ENCODE measurements at regions not wholly inside any gene's neighbourhood (a gene's known extent, or its start where the extent isn't known, plus 50 kb on each side); places are given as distances from the start of the nearest gene placed in this dataset.

DNA sequence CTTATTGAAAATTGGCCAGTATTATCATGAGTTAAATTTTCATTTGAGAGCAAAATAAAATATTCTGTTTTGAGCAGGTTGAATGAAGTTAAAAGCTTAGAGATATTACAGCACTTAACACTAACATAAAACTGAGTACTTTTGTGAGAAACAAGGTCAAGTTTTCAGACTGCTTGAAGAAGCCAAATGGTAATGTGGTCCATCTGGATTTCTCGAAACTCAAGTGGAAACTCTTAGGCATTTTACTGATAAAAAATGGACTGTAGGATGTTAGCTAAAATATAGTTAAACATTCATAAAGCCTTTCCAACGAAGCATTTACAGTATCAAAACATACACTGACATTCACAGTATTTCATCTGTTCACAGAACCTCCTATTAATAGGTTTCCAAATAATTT, 528.1 kb upstream of the SEMA3D start:
- Histone ChIP-seq H3K27ac (ENCODE audit: insufficient read depth, low read length) (no peak overlapping the region), H3K27me3 (ENCODE audit: control insufficient read depth, insufficient read depth, low read length) (no peaks in the 10 kb centered on the region), H3K4me3 (replicated peaks in 1 of 4; ENCODE audit: control extremely low read depth in 1 of 4, insufficient read depth in 1 of 4, low read depth in 3 of 4, low read length in 4 of 4) (no peak overlapping the region), H3K9me3 (ENCODE audit: control insufficient read depth, insufficient read depth, low read depth, low read length) (no peaks in the 10 kb centered on the region), H4K20me1 (ENCODE audit: control insufficient read depth, extremely low read depth, insufficient read depth, low read length) (no peaks in the 10 kb centered on the region), H3K79me2 (ENCODE audit: control insufficient read depth, insufficient read depth, low read length) (no peaks in the 10 kb centered on the region), H2AFZ (ENCODE audit: low read length) (no peak overlapping the region), H3K9ac (ENCODE audit: insufficient read depth, low read length) (no peak overlapping the region), H3K36me3 (ENCODE audit: control insufficient read depth, insufficient read depth, low read length) (no peaks in the 10 kb centered on the region), H3K4me2 (ENCODE audit: extremely low read depth, insufficient read depth, low read length) (no peak overlapping the region), H3K4me1 (ENCODE audit: control insufficient read depth, extremely low read depth, insufficient read depth, low read length) (no peaks in the 10 kb centered on the region)
- DNase-seq (ENCODE audit: low read depth in 2 of 2) = no peak
- no peak for TF ChIP-seq EZH2 (IDR thresholded peaks at IDR 0.05; ENCODE audit: low read length, missing control alignments)
- TF ChIP-seq, protein P1, sequence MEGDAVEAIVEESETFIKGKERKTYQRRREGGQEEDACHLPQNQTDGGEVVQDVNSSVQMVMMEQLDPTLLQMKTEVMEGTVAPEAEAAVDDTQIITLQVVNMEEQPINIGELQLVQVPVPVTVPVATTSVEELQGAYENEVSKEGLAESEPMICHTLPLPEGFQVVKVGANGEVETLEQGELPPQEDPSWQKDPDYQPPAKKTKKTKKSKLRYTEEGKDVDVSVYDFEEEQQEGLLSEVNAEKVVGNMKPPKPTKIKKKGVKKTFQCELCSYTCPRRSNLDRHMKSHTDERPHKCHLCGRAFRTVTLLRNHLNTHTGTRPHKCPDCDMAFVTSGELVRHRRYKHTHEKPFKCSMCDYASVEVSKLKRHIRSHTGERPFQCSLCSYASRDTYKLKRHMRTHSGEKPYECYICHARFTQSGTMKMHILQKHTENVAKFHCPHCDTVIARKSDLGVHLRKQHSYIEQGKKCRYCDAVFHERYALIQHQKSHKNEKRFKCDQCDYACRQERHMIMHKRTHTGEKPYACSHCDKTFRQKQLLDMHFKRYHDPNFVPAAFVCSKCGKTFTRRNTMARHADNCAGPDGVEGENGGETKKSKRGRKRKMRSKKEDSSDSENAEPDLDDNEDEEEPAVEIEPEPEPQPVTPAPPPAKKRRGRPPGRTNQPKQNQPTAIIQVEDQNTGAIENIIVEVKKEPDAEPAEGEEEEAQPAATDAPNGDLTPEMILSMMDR (conservative IDR thresholded peaks at IDR 0.05 in 1 of 2, IDR thresholded peaks at IDR 0.05 in 1 of 2; ENCODE audit: low read depth in 1 of 2, low read length in 2 of 2) = no peak

DNA sequence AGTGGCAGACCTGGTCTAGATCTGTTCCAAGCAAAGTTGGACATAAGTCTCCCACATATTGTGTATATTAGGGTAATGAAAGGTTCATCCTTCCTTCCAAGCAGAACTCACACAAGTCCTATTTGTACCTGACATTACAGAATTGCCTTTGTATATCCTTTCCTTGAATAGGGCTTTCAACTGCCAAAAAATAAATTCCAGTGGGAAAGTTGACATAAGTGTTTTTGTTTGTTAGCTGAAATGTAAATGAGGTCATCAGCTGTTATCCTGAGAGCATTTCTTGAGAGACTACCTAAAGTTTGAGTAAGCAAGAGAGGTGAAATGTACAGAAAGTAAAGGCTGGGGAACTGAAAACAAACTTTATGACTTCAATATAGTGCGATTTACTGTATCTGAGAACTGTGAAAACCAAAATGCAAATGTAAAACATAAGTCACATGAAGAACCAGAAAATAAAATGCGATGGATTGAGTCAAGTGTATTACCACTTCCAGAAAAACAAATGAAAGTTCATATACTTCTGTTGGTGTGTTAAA, 527.3 kb upstream of the SEMA3D start:
- no peak for DNase-seq (ENCODE audit: low read depth in 2 of 2)
- no peak for TF ChIP-seq EZH2 (IDR thresholded peaks at IDR 0.05; ENCODE audit: low read length, missing control alignments)
- TF ChIP-seq, protein P1 (conservative IDR thresholded peaks at IDR 0.05 in 1 of 2, IDR thresholded peaks at IDR 0.05 in 1 of 2; ENCODE audit: low read depth in 1 of 2, low read length in 2 of 2) = no peak
- Histone ChIP-seq H3K9ac (ENCODE audit: insufficient read depth, low read length) (no peak overlapping the region), H3K36me3 (ENCODE audit: control insufficient read depth, insufficient read depth, low read length) (no peaks in the 10 kb centered on the region), H3K9me3 (ENCODE audit: control insufficient read depth, insufficient read depth, low read depth, low read length) (no peaks in the 10 kb centered on the region), H3K4me2 (ENCODE audit: extremely low read depth, insufficient read depth, low read length) (no peak overlapping the region), H3K27me3 (ENCODE audit: control insufficient read depth, insufficient read depth, low read length) (no peaks in the 10 kb centered on the region), H3K27ac (ENCODE audit: insufficient read depth, low read length) (no peak overlapping the region), H2AFZ (ENCODE audit: low read length) (no peak overlapping the region), H4K20me1 (ENCODE audit: control insufficient read depth, extremely low read depth, insufficient read depth, low read length) (no peaks in the 10 kb centered on the region), H3K4me1 (ENCODE audit: control insufficient read depth, extremely low read depth, insufficient read depth, low read length) (no peaks in the 10 kb centered on the region), H3K79me2 (ENCODE audit: control insufficient read depth, insufficient read depth, low read length) (no peaks in the 10 kb centered on the region), H3K4me3 (replicated peaks in 1 of 4; ENCODE audit: control extremely low read depth in 1 of 4, insufficient read depth in 1 of 4, low read depth in 3 of 4, low read length in 4 of 4) (no peak overlapping the region)

DNA sequence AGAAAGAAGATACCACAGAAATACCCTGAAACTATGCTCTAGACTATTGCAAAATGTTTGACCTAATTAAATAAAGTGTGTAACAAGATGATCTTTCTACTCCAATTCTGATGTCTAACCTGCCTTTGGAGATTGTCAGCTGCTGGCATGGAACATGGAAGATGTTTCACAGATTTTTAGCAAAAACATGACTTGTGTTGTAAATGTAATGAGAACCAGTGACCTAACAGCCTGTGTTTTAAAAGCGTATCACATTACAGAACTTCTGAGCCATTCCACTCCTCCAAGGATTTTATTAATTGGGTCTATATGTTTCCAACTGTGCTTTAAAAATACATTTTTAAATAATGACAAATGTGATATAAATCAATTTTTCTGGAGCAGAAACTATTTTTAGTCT, 526.3 kb upstream of the SEMA3D start:
- no peaks in the 10 kb centered on the region for H3K4me1 ChIP-seq (ENCODE audit: control insufficient read depth, extremely low read depth, insufficient read depth, low read length)
- DNase-seq (ENCODE audit: low read depth in 2 of 2) = no peak
- TF ChIP-seq, protein P1 (conservative IDR thresholded peaks at IDR 0.05 in 1 of 2, IDR thresholded peaks at IDR 0.05 in 1 of 2; ENCODE audit: low read depth in 1 of 2, low read length in 2 of 2) = no peak
- no peak for TF ChIP-seq EZH2 (IDR thresholded peaks at IDR 0.05; ENCODE audit: low read length, missing control alignments)
- no peaks in the 10 kb centered on the region for H3K27me3 ChIP-seq (ENCODE audit: control insufficient read depth, insufficient read depth, low read length)
- H3K79me2 ChIP-seq (ENCODE audit: control insufficient read depth, insufficient read depth, low read length) = no peaks in the 10 kb centered on the region
- H4K20me1 ChIP-seq (ENCODE audit: control insufficient read depth, extremely low read depth, insufficient read depth, low read length) = no peaks in the 10 kb centered on the region
- no peak overlapping the region for H3K4me2 ChIP-seq (ENCODE audit: extremely low read depth, insufficient read depth, low read length)
- H3K9ac ChIP-seq (ENCODE audit: insufficient read depth, low read length) = no peak overlapping the region
- no peaks in the 10 kb centered on the region for H3K36me3 ChIP-seq (ENCODE audit: control insufficient read depth, insufficient read depth, low read length)
- H3K4me3 ChIP-seq (replicated peaks in 1 of 4; ENCODE audit: control extremely low read depth in 1 of 4, insufficient read depth in 1 of 4, low read depth in 3 of 4, low read length in 4 of 4) = no peak overlapping the region
- H3K27ac ChIP-seq (ENCODE audit: insufficient read depth, low read length) = no peak overlapping the region
- H2AFZ ChIP-seq (ENCODE audit: low read length) = no peak overlapping the region
- H3K9me3 ChIP-seq (ENCODE audit: control insufficient read depth, insufficient read depth, low read depth, low read length) = no peaks in the 10 kb centered on the region
